A549 (cell line): ENCODE measurements at regions not wholly inside any gene's neighbourhood (a gene's known extent, or its start where the extent isn't known, plus 50 kb on each side); places are given as distances from the start of the nearest gene placed in this dataset.

Experiments
- ATAC-seq, 2 experiments: fragments of 200-7000 bp in 1 of 2; fragments of >200 bp in 1 of 2; cut with Nextera tagmentation in 1 of 2; cut with Tn5 transposase in 1 of 2; 3 replicates each; pipeline versions ENCODE4 v1.8.0 to v1.9.1; 2018 to 2020; ENCODE audit warnings: mild to moderate bottlenecking in 1 of 2, moderate library complexity in 1 of 2
- CTCF ChIA-PET: fragments of 300-600 bp; sonication (Branson Sonifier 250); formaldehyde crosslinking; extraction: SDS; loops from one replicate; lab custom pipeline; 2021; ENCODE audit warnings: antibody characterized with exemption, inconsistent platforms; lab: Yijun Ruan, JAX
- POLR2A ChIA-PET: fragments of 350-600 bp; formaldehyde crosslinking; extraction: SDS; loops from one replicate; lab custom pipeline; 2021; ENCODE audit warnings: antibody characterized with exemption, inconsistent platforms; lab: Yijun Ruan, JAX
- DNase-seq, 2 experiments: peaks; one replicate each; pipeline versions ENCODE4 v3.0.0 to v3.0.0-alpha.2; 2011 to 2016; ENCODE audit warnings: low read depth in 1 of 2, low spot score in 1 of 2
- FAIRE-seq: peaks from 2 replicates; lab custom pipeline; 2011; peaks lifted over from hg19 to GRCh38; lab: Jason Lieb, UNC
- H3K27ac ChIP-seq, 2 experiments: fragments of >200 bp; sonication (Bioruptor Twin); formaldehyde crosslinking; 3 replicates each; pipeline ENCODE4 v1.5.1; 2016 to 2017
- H3K4me1 ChIP-seq: fragments of >200 bp; sonication (Bioruptor Twin); formaldehyde crosslinking; 3 replicates; pipeline ENCODE4 v1.6.1; 2016
- H3K4me2 ChIP-seq: fragments of >200 bp; sonication (Bioruptor Twin); formaldehyde crosslinking; 3 replicates; pipeline ENCODE4 v1.6.1; 2016
- H3K4me3 ChIP-seq: fragments of >200 bp; sonication (Bioruptor Twin); formaldehyde crosslinking; 3 replicates; pipeline ENCODE4 v1.5.1; 2016
- H3K9me3 ChIP-seq: fragments of >200 bp; sonication (Bioruptor Twin); formaldehyde crosslinking; 3 replicates; pipeline ENCODE4 v1.6.1; 2016
- BCL3 ChIP-seq: fragments of >200 bp; sonication (Bioruptor Twin); formaldehyde crosslinking; IDR thresholded peaks from 3 replicates; pipeline ENCODE4 v1.6.1; 2016
- CHD4 ChIP-seq: fragments of 200-600 bp; sonication (generic); IDR thresholded peaks from 2 replicates; pipeline ENCODE4 v1.6.1; 2016; ENCODE audit warnings: antibody characterized with exemption, mild to moderate bottlenecking, borderline replicate concordance
- CTCF ChIP-seq: fragments of >200 bp; sonication (Bioruptor Twin); formaldehyde crosslinking; IDR thresholded peaks from 3 replicates; pipeline ENCODE4 v1.5.1; 2016
- E2F6 ChIP-seq: IDR thresholded peaks from 2 replicates; pipeline ENCODE4 v1.6.1; 2012; ENCODE audit warnings: low read depth, borderline replicate concordance
- EHF ChIP-seq: fragments of 250-450 bp; sonication (Bioruptor Pico); IDR thresholded peaks from 2 replicates; pipeline ENCODE4 v1.5.0; 2020; ENCODE audit warnings: mild to moderate bottlenecking
- ELK1 ChIP-seq: fragments of 150-350 bp; IDR thresholded peaks from 2 replicates; pipeline ENCODE4 v1.6.1; 2014; ENCODE audit warnings: low read depth, mild to moderate bottlenecking, low read length
- FOSB ChIP-seq: fragments of 250-450 bp; sonication (Bioruptor Pico); IDR thresholded peaks from 2 replicates; pipeline ENCODE4 v1.5.0; 2020; ENCODE audit warnings: mild to moderate bottlenecking, moderate library complexity
- FOXS1 ChIP-seq: fragments of 250-450 bp; sonication (Bioruptor Pico); IDR thresholded peaks from 2 replicates; pipeline ENCODE4 v1.5.0; 2020; ENCODE audit warnings: mild to moderate bottlenecking, moderate library complexity
- GATA3 ChIP-seq: IDR thresholded peaks from 2 replicates; pipeline ENCODE4 v1.6.1; 2012; ENCODE audit warnings: borderline replicate concordance
- HMGXB4 ChIP-seq: fragments of 250-450 bp; sonication (Bioruptor Pico); IDR thresholded peaks from 2 replicates; pipeline ENCODE4 v1.5.0; 2021; ENCODE audit warnings: mild to moderate bottlenecking, moderate library complexity, borderline replicate concordance
- HOXA7 ChIP-seq: fragments of 250-450 bp; sonication (Bioruptor Pico); IDR thresholded peaks from 2 replicates; pipeline ENCODE4 v1.5.0; 2020; ENCODE audit warnings: mild to moderate bottlenecking, moderate library complexity
- JUN ChIP-seq, 2 experiments: fragments of >200 bp; sonication (Bioruptor Twin); formaldehyde crosslinking; IDR thresholded peaks; 2 replicates in 1 of 2; 3 replicates in 1 of 2; pipeline ENCODE4 v1.6.1; 2016 to 2017
- MAZ ChIP-seq: fragments of 150-350 bp; IDR thresholded peaks from 2 replicates; pipeline ENCODE4 v1.6.1; 2014; ENCODE audit warnings: antibody characterized with exemption, low read depth, low read length, borderline replicate concordance
- NPAS2 ChIP-seq: fragments of 250-450 bp; sonication (Bioruptor Pico); IDR thresholded peaks from 2 replicates; pipeline ENCODE4 v1.8.0; 2022; ENCODE audit warnings: mild to moderate bottlenecking, moderate library complexity, borderline replicate concordance
- POLR2AphosphoS2 ChIP-seq: conservative IDR thresholded peaks from 2 replicates; pipeline ENCODE4 v1.6.1; 2012; ENCODE audit warnings: low read length, improper control_type of control experiment, inconsistent platforms
- RCOR1 ChIP-seq: fragments of 150-350 bp; IDR thresholded peaks from 2 replicates; pipeline ENCODE4 v1.6.1; 2014; ENCODE audit warnings: antibody characterized with exemption, low read length, low read depth
- SMC3 ChIP-seq: fragments of >200 bp; sonication (Bioruptor Twin); formaldehyde crosslinking; IDR thresholded peaks from 3 replicates; pipeline ENCODE4 v1.6.1; 2018; ENCODE audit warnings: inconsistent platforms
- TFCP2L1 ChIP-seq: fragments of 250-450 bp; sonication (Bioruptor Pico); IDR thresholded peaks from 2 replicates; pipeline ENCODE4 v1.5.0; 2021; ENCODE audit warnings: mild to moderate bottlenecking
- ZFP36 ChIP-seq: fragments of 450-650 bp; IDR thresholded peaks from 2 replicates; pipeline ENCODE4 v1.6.1; 2014; ENCODE audit warnings: borderline replicate concordance; ENCODE audit not compliant: partially characterized antibody
- WGBS: methylation state at CpG from one replicate; pipeline ENCODE4 v1.1.6; 2017; ENCODE audit errors: missing lambda C conversion rate; 5-methylcytosine and 5-hydroxymethylcytosine counted together

GRCh38 chr3:28739647-28740046, 391.0 kb upstream of the AZI2 start:
- H3K4me1 ChIP-seq, result no peaks in the 10 kb centered on the region
- H3K4me3 ChIP-seq, result no peak overlapping the region
- TF ChIP-seq BCL3 (no peak), FOSB (CRISPR knock-in tag) (no peak), E2F6 (no peak)
- TF ChIP-seq, all 56 proteins: peak for 0
- POLR2A ChIA-PET, result no interaction called here
- Histone ChIP-seq H3K9me3 (no peaks in the 10 kb centered on the region; the same call in 2 of the 3 replicates), H3K4me2 (no peak overlapping the region), H3K27ac (no peak overlapping the region)
- WGBS, result 29% methylated on average over 1 of the region's 1 CpG
- CTCF ChIA-PET, result no interaction called here
- ATAC-seq (no peak), FAIRE-seq (no peak), DNase-seq (no peak)

GRCh38 chr3:28743271-28743670, 394.6 kb upstream of the AZI2 start:
- H3K9me3 ChIP-seq, result no peaks in the 10 kb centered on the region
- H3K4me1 ChIP-seq, result no peaks in the 10 kb centered on the region
- WGBS, result 94% methylated on average over 2 of the region's 2 CpGs
- H3K27ac ChIP-seq, result no peak overlapping the region
- DNase-seq (no peak), FAIRE-seq (no peak), ATAC-seq (no peak)
- ChIA-PET POLR2A (no interaction called here), CTCF (interaction anchor here (1.3 kb wide), 1 partner anchor 11 kb away, joined by 5 read pairs; no protein-coding TSS in a partner anchor)
- TF ChIP-seq SMC3 (no peak), ZFP36 (no peak), EHF (no peak), CHD4 (no peak), ELK1 (no peak), HMGXB4 (no peak), RCOR1 (no peak), GATA3 (no peak), JUN (IDR thresholded peaks at IDR 0.05) (no peak), HOXA7 (no peak), MAZ (no peak), FOXS1 (CRISPR knock-in tag) (no peak), CTCF (no peak), TFCP2L1 (CRISPR knock-in tag) (no peak), POLR2AphosphoS2 (no peak), NPAS2 (CRISPR knock-in tag) (no peak)
- H3K4me3 ChIP-seq, result no peak overlapping the region
- H3K4me2 ChIP-seq, result no peak overlapping the region
